GM19351 (cell line): ENCODE measurements at regions not wholly inside any gene's neighbourhood (a gene's known extent, or its start where the extent isn't known, plus 50 kb on each side); places are given as distances from the start of the nearest gene placed in this dataset.
"Not testable (repeated sequence)": the region's sequence is repeated elsewhere in the genome, so short reads cannot be mapped to it uniquely, and the experiment has no call there.

ENCODE experiments used
- ATAC-seq: cut with Tn5 transposase; IDR thresholded peaks from one replicate; pipeline ENCODE4 v1.9.1; 2021; ENCODE audit warnings: mild to moderate bottlenecking, moderate library complexity; ENCODE audit not compliant: unreplicated experiment

DNA sequence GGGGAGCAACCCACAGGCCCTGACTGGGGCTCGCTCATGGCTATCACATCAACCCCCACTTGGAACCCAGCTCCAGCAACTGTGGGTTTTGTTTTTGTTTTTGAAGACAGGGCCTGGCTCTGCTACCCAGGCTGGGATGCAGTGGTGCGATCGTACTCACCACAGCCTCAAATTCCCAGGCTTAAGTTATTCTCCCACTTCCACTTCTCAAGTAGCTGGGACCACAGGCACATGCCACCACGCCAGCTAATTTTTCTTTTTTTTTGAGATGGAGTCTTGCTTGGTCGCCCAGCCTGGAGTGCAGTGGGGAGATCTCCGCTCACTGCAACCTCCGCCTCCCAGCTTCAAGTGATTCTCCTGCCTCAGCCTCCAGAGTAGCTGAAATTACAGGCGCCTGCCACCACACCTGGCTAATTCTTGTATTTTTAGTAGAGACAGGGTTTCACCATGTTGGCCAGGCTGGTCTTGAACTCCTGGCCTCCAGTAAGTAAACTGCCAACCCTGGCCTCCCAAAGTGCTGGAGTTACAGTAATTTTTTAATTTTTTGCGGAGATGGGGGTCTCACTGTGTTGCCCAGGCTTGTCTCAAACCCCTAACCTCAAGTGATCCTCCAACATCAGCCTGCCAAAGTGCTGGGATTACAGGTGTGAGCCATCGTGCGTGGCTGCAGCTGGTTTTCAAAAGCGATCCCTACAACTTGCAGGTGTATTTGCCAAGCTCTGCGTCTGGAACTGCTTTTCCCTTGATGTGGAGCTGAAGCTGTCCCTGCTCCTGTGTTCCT, 228.7 kb downstream of the SKIDA1 start:
- no peak for ATAC-seq

DNA sequence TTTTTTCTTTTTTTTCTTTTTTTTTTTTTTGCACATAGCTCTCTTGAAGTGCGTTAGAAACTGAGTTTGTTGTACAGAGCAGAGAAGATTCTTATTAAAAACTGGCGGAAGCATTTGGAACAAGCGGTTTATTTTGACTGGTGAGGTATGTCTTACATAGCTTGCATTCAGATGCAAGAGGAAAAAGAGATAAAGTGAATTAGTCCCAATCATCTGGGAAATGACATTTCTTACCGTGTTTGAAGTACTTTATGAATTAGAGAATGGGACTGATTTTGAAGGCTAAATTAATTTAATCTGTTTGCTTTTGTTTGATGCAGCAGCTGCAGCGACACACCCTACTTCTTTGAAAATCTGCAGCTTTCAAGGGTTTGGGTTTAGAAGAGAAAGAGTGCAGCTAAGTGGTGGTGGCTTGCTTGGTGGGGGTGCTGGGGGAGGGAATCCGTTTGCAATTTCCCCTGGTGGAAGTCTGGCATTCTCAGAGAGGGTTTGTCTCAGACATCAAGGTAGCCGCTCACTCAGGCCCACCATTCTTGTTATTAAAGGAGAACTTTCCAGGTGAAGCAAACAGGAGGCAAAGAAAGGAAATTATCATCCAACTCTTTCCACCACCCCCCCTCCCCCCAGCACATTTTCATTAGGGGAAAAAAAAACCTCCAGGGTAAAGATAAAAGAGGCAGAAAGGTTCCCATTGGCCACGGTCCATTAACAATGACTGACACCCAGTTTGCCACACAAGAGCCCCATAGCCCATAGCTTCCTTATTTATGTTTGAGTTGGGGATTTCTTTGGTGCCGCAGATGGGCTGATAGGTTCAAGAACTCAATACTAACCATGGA, 231.7 kb downstream of the SKIDA1 start:
- no peak for ATAC-seq

DNA sequence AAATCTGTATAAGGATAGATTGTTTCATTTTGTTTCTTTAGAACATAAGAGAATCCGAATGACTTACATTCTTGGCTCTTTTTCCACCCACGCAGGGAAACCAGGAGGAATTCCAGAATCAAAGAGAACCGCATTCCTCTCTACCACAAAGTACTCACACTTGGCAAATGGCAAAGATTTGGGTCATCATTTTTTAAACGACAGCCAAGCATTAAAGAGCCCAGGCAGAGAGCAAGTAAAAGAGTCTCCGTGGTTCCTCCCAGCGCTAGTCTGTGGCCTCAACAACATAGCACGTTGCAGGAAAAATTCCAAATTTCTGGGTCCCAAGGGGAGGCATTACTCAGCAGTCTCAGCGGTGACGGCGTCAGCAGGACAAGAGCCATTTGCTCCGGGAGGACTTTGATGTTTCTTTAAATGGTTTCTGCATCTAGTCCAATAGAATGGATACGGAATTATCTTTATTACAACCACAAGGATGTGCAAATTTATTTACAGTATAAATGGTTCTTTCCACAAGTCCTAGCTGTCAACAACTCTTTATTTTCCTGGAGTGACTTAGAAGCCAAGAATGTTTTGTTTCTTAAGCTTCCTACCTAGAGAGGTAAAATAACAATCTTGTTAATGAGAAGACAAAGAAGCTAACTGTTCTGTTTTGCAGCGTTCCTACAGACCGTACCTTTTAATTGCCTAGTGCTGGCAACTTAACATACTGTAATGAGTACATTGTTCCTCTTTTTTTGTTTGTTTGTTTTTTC, 232.5 kb downstream of the SKIDA1 start:
- no peak for ATAC-seq

DNA sequence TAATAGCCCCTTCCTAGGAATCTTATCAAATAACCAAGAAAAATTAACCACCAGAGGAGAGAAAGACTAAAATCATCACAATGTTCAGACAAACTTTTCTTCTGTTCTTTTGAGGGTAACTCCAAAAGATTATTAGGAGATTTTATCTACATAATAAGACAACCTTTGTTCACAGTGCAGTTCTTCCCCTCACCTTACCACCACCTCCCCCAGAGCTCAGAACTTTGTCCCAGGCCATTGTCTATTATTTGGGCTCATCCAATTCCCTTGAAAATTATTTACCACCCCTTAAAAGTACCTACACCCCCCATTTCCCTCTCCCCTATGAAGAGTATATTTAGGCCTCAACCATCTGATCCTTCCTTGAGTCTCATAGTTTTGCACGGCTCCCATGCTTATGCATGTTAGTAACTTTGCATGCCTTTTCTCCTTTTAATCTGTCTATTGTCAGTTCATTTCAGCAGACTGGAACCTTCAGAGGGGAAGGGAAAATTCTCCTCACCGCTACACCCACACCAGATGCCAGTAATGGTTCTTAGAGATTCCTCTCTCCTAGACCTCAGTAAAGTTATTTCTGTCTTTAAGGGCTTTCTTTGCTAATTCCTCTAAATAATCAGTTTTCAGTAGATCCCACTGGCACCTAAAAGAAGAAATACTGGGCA, 234.9 kb downstream of the SKIDA1 start:
- no peak for ATAC-seq

DNA sequence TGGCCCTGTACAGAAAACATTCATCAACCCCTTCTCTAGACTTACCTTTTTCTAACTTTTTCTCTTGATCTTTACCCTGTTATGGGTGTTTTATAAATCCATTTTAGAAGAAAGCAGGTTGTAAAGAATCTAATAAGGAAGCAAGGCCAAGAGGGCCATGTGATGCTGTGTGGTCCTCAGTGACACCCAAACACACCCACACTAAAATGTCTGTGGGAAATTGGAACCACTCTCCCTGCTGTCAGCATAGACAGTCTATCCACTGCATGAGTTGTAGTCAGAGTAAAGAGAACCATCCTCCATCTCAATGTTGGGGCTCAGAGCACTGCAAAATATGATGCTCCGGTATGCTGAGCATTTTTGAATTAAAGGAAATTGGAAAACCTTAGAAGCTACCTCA, 235.5 kb downstream of the SKIDA1 start:
- ATAC-seq: no peak

DNA sequence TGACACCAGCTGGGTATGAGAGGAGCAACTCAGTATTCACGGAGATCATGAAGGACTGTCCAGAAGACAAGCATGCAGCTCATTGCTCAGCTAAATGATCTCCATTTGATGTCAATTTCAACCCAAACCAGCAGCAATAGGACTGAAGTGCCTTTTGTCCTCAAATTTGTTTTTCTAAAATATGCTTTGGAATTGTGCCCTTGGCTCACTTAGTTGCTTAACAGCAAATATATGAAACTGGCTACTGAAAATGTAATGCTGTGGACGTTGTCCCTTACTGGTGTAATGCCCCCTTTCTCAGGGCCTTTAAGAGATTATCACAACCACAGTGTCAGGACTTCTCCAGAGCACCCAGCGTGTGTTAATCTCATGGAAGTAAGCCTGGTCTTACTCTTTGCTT, 236.2 kb downstream of the SKIDA1 start:
- ATAC-seq: no peak

DNA sequence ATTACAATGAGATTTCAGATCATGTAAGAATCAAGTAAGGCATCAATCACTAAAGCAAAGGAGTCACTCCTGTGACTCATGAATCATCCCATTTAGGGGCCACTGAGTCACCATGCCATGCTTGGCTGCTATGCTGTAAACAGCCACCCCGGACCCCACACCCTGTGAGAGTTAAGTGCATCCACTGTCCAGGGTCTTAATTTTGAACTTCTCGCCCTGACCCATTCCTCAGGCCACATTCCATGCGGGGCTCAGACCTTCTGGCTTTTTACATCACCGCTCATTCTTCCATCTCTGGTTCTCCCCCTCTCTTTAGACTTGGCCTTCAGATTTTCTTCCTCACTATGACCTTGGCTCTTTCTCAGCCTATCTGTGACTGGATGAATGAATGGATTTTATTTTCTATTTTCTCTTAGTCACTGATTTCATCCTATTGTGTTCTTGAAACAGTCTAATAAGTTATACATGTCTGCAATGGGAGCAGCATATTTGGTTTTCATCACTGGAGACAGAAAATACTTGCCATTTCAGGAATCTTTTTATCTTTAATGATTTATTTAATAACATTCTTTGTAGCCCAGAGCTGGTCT, 239.6 kb downstream of the SKIDA1 start:
- no peak for ATAC-seq

DNA sequence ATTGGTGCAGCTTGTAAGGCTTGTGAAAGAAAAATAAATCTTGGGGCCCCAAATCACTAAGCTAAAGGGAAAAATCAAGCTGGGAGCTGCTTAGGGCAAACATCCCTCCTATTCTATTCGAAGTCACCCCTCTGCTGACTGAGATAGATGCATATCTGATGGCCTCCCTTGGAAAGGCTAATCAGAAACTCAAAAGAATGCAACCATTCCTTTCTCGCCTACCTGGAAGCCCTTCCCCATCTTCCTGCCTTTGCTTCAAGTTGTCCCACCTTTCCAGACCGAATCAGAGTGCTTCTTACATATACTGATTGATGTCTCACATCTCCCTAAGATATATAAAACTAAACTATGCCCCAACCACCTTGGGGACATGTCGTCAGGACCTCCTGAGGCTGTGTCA, 240.3 kb downstream of the SKIDA1 start:
- no peak for ATAC-seq

DNA sequence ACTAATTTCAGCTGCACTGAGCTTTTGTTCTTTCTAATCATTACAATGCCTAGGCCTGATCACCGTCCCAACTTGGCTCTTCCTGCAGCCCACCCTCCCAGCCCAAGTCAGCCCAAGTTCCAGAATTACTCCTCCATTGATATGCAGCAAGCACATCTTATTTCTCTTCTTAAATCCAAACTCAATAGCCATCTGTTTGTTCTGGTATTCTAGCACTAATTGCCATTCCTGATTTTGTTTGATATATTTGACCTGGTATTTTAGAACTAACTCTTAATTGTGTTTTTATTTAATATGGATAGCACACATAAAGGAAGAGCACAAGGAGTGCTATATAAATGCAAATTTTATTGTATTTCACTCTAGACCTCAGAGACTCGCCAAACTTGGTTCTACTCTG, 241.2 kb downstream of the SKIDA1 start:
- no peak for ATAC-seq

DNA sequence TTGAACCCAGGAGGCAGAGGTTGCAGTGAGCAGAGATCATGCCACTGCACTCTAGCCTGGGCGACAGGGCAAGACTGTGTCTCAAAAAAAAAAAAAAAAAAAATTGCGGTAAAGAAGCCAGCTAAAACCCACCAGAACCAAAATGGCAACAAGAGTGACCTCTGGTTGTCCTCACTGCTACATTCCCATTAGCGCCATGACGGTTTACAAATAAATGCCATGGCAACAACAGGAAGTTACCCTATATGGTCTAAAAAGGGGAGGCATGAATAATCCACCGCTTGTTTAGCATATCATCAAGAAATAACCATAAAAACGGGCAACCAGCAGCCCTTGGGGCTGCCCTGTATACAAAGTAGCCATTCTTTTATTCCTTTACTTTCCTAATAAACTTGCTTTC, 242.4 kb downstream of the SKIDA1 start:
- not testable (repeated sequence) for ATAC-seq

DNA sequence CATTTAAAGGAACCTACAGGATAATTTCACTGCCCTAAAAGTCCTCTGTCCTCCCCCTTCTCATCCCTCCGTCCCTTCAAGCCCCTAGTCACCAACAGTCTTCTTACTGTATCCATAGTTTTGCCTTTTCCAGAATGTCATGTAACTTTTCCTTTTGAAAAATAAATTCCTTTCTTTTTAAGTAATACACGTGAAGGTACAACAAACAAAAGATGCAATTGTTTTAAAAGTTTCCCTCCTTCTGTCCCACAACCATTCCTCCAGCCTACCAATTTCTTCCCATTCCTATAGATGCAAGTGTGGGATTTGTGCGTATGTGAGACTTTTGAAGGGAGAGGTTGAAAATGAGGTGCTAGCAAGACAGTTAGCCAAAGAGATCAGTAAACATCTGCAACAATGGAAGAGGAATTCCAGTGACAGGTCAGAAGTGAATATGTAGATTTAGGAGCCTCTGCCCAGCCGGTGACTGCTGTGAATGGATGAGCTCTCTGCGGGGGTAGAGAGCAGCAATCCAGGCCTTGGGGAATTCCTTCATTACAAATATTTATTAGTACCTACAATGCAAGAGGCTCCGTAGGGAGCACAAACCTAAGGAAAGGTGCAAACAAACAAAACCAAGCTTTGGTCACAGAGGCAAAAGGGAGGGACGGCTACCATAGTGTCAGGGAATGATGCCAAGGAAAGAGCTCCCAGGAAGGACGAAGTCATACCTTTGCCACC, 243.6 kb downstream of the SKIDA1 start:
- ATAC-seq: no peak

DNA sequence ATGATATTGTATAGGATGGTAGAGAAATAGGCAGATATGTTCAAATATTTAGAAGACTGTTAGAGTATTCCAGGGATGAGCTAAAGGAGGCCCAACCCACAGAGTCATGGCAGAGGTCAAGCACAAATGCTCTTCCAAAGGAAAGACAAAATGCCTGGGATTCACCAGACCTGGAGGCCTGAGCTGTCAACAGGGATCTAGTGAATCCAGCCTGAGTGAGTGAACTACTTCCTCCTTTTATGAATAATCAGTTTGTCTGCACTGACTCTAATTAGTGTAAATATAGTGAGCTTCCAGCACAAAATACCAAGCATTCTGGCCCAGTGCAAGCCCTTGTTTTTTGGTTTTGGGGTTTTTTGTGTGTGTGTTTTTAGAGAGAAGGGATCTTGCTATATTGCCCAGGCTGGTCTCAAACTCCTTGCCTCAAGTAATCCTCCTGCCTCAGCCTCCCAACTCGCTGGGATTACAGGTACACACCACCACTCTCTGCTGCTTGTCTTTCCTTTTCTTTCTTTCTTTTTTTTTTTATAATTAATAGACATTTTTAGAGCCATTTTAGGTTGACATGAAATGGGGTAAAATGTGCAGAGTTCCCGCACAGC, 244.4 kb downstream of the SKIDA1 start:
- no peak for ATAC-seq

DNA sequence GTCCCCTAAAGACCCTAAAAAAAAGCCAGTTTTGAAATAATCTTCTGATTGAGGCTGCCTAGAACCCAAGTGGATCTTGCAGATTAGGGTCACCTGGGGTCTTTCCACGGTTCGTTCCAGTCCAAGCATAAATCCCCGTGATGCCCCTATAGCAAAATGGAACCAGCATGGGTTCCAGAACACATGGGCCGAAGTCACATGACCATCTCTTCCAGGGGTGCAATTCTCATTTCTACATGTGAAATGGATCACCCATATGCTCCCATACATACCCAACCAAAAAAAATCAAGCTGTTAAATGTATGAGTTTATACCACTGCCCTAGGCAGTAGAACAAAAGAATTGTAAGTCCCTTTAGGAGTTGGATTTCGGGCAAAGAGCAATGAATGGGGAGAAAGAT, 245.4 kb downstream of the SKIDA1 start:
- ATAC-seq: no peak

DNA sequence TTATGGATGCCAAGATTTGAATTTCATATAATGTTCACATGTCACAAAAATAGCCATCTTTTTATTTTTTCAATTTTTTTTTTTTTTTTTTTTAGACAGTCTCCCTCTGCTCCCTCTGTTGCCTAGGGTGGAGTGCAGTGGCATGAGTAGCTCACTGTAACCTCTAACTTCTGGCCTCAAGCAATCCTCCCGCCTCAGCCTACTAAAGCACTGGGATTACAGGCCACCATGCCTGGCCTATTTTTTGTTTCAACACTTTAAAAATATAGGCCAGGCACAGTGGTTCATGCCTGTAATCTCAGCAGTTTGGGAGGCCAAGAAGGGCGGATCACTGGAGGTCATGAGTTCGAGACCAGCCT, 246.3 kb downstream of the SKIDA1 start:
- ATAC-seq: no peak

DNA sequence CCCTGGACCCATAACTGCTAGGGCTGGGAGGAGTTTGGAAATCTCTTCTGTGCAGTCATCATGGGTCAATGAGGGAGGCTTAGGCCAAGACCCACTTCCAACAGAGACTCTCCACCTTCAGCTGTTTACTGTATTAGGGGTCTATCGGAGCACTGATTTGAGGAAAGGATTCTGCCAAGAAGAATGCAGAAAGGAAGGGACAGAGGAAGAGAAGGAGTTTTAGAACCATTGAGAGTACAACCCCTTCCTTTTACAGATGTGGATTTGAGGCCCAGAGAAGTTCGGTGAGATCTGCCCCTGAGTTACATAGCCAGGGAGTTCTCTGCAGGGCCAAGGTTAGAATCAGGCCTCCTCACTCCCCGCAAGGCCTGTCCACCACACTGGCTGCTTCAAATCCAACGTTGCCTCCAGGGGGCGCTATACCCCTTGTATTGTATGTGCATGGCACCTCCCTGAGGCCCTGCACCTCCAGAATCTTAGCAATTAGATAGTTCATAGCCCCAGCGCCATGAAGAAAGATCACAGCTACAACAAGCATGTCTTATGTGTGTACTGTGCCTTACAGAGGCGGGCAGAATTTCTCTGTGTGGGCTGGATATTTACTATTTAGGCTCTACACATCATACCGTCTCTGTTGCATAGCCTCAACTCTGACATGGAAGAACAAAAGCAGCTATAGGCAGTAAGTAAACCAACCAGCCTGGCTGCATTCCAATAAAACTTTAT, 246.8 kb downstream of the SKIDA1 start:
- peak; percentile 98 for ATAC-seq

DNA sequence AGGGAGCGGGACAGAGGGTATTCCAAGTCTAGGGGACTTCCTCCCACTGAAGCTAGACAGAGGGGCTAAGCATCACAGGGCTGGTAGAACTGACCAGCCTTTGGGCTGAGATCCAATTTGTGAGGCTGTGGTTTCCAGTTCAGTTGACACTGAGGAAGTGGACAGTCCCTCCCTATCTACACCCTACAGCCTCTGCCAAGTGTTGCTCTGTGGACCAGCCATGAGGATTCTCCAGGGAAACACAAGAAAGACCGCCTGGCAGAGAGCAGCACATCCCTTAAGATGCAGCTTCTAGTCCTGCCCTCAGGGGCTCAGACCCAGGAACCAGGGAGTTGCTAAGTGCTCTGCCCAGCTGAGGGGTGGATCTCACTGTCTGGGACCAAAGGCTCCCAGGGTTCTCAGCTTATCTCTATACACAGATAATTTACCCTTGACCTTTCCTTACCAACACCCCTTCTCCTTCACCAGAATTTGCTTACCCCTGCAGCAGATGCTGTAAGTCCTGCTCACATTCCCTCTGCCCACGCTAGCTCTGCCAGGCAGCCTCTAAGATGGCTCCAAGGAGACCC, 252.0 kb downstream of the SKIDA1 start:
- ATAC-seq: no peak

DNA sequence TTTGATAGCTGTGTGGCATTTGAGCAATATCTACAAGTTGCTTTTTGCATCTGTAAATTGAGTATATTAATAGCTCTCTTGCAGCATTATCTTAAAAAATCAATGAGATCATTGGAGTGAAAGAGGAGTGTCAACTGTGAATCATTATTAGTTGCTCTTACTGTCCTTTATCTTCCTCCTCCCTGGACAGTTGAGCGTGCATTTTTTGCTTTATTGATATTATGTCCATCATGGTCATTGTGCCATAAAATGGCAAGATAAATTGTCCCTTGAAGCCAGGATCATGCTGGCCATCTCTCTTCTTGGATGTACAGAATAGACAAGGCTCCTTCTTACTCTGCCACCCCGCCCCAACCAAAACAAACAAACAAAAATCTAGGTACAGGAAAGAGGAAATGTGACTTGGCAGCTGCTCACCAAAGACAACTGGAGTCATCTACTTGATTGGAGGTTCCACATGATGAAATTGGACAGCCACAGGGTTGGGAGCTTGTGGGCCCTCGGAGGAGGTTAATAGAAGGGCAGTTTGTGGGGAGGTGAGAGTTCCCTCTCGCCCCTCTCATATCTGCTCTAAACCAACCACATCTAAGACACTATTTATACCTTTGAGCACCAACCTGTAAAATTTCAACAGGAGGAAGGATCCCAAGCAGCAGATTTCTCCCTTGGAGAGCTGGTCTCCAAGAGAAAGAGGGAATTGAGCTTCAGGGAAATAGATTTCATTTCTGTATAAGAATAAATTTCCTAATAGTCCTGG, 252.7 kb downstream of the SKIDA1 start:
- no peak for ATAC-seq

DNA sequence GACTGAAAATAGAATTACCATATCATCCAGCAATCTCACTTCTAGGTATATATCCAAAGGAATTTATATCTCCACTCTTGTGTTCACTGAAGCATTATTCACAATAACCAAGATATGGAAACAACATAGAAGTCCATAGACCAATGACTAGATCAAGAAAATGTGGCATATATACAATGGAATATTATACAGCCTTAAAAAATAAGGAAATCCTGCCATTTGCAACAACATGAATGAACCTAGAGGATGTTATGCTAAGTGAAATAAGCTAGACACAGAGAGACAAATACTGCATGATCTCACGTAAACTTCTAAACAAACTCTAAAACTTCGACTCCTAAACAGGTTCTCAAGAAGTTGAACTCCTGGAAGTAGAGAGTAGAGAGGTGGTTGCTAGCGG, 254.5 kb downstream of the SKIDA1 start:
- ATAC-seq: no peak
